ENCODE measurements at regions not wholly inside any gene's neighbourhood (a gene's known extent, or its start where the extent isn't known, plus 50 kb on each side); places are given as distances from the start of the nearest gene placed in this dataset.

DNA sequence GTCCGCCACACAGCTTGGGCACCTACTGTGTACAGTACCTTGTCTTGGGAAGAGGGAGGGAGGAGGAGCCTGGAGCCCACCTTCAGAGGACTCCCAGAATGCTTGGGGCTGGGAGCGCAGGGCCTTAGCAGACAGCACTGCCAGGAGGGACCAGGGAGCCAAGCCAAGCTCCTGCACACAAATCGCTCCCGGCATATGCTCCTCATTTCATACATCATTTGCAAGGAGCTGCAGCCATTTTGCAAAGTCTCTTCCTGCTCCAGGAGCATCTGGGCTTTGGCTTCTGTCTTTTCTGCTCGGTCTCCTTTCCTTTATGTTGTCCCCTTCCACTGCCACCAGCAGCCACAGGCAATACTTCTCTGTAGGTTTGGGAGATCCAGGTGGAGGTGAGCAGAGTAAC lies 175.2 kb upstream of the ZC3H12A start:
- Histone ChIP-seq H4K20me1 (replicated peaks; ENCODE audit: control insufficient read depth, extremely low read depth, insufficient read depth, low read length) (no peaks in the 10 kb centered on the region), H3K79me2 (ENCODE audit: control insufficient read depth, insufficient read depth, low read length) (no peaks in the 10 kb centered on the region), H3K27me3 (ENCODE audit: control insufficient read depth in 2 of 2, insufficient read depth in 2 of 2, low read length in 2 of 2) (no peaks in the 10 kb centered on the region), H3K27ac (ENCODE audit: insufficient read depth, low read depth, low read length) (no peak overlapping the region), H3K36me3 (ENCODE audit: control insufficient read depth in 2 of 2, extremely low read depth in 1 of 2, insufficient read depth in 2 of 2, low read length in 2 of 2) (no peaks in the 10 kb centered on the region), H3K4me3 (replicated peaks in 1 of 3; ENCODE audit: insufficient read depth in 1 of 3, low read depth in 1 of 3, low read length in 3 of 3) (no peak overlapping the region), H2AFZ (ENCODE audit: low read depth, low read length) (no peak overlapping the region), H3K4me1 (ENCODE audit: control insufficient read depth, extremely low read depth, insufficient read depth, low read length) (no peaks in the 10 kb centered on the region), H3K9me1 (replicated peaks; ENCODE audit: control insufficient read depth, extremely low read depth, insufficient read depth, low read length) (no peaks in the 10 kb centered on the region), H3K9me3 (replicated peaks; ENCODE audit: control insufficient read depth, insufficient read depth, low read length) (no peaks in the 10 kb centered on the region), H3K9ac (replicated peaks; ENCODE audit: extremely low read depth, insufficient read depth, low read length) (no peak overlapping the region), H3K4me2 (ENCODE audit: insufficient read depth, low read length) (no peak overlapping the region)
- TF ChIP-seq JUN (IDR thresholded peaks at IDR 0.05; ENCODE audit: borderline replicate concordance, insufficient read depth, insufficient read length, low read depth) (no peak), POLR2AphosphoS5 (IDR thresholded peaks at IDR 0.05; ENCODE audit: insufficient read depth, low read depth, low read length) (no peak), MYC (IDR thresholded peaks at IDR 0.05; ENCODE audit: low read depth, low read length) (no peak), POLR2A (IDR thresholded peaks at IDR 0.05; ENCODE audit: low read depth, low read length) (no peak), EZH2 (IDR thresholded peaks at IDR 0.05; ENCODE audit: borderline replicate concordance, low read depth, low read length, severe bottlenecking) (no peak), FOS (IDR thresholded peaks at IDR 0.05; ENCODE audit: borderline replicate concordance, insufficient read depth, low read length) (no peak), GATA2 (IDR thresholded peaks at IDR 0.05; ENCODE audit: insufficient read depth, insufficient read length, low read depth, low read length) (no peak)
- TF ChIP-seq, protein P1, sequence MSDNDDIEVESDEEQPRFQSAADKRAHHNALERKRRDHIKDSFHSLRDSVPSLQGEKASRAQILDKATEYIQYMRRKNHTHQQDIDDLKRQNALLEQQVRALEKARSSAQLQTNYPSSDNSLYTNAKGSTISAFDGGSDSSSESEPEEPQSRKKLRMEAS (IDR thresholded peaks at IDR 0.05; ENCODE audit: insufficient read depth, insufficient read length) = no peak
- TF ChIP-seq, protein P2, sequence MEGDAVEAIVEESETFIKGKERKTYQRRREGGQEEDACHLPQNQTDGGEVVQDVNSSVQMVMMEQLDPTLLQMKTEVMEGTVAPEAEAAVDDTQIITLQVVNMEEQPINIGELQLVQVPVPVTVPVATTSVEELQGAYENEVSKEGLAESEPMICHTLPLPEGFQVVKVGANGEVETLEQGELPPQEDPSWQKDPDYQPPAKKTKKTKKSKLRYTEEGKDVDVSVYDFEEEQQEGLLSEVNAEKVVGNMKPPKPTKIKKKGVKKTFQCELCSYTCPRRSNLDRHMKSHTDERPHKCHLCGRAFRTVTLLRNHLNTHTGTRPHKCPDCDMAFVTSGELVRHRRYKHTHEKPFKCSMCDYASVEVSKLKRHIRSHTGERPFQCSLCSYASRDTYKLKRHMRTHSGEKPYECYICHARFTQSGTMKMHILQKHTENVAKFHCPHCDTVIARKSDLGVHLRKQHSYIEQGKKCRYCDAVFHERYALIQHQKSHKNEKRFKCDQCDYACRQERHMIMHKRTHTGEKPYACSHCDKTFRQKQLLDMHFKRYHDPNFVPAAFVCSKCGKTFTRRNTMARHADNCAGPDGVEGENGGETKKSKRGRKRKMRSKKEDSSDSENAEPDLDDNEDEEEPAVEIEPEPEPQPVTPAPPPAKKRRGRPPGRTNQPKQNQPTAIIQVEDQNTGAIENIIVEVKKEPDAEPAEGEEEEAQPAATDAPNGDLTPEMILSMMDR (IDR thresholded peaks at IDR 0.05; ENCODE audit: extremely low read depth in 1 of 2, insufficient read depth in 1 of 2, low read depth in 1 of 2, low read length in 2 of 2) = no peak
- no peak for DNase-seq (ENCODE audit: low read depth, low spot score)
- dilution Hi-C loops (cut with MboI; ENCODE audit: extremely low pct_ligation_motif_present, low sequenced_read_pairs) (no loop called here), intact Hi-C loops (cut with micrococcal nuclease) (no loop called here)
- POLR2A ChIA-PET = no interaction called here
- CTCF ChIA-PET = no interaction called here
- BruUV-seq (replicated peaks) = no TSS peak
- no peak for FAIRE-seq

Measured in endothelial cell of umbilical vein (primary cell).